Astrocyte of the spinal cord (primary cell): ENCODE measurements at regions not wholly inside any gene's neighbourhood (a gene's known extent, or its start where the extent isn't known, plus 50 kb on each side); places are given as distances from the start of the nearest gene placed in this dataset.

ENCODE experiments used
- DNase-seq: peaks from one replicate; pipeline ENCODE4 v3.0.0; 2011; ENCODE audit warnings: low read depth, low spot score
- H3K4me3 ChIP-seq: 2 replicates; pipeline ENCODE4 v1.5.1; 2011; ENCODE audit warnings: low read depth, mild to moderate bottlenecking, low read length, moderate library complexity
- CTCF ChIP-seq: IDR thresholded peaks from 2 replicates; pipeline ENCODE4 v1.5.1; 2012; ENCODE audit warnings: low read depth, mild to moderate bottlenecking, low read length, inconsistent platforms
- in situ Hi-C: cut with HindIII; loops from 2 replicates; pipeline ENCODE4 v1.10.0; 2017; ENCODE audit warnings: low sequenced_read_pairs

- no peak overlapping the region for H3K4me3 ChIP-seq
- TF ChIP-seq CTCF, result no peak
- no peak for DNase-seq
- in situ Hi-C loops, result no loop called here
Measured at GRCh38 chr17:71724339-71724738, 396.5 kb upstream of the SOX9 start.

GRCh38 chr17:71725811-71726210 is 395.0 kb upstream of the SOX9 start:
- H3K4me3 ChIP-seq, result no peak overlapping the region
- no peak for DNase-seq
- in situ Hi-C loops, result no loop called here
- no peak for TF ChIP-seq CTCF

- H3K4me3 ChIP-seq, result no peak overlapping the region
- no peak for TF ChIP-seq CTCF
- in situ Hi-C loops, result no loop called here
- DNase-seq, result no peak
Measured at GRCh38 chr17:71726341-71726740, 394.5 kb upstream of the SOX9 start.

- in situ Hi-C loops, result no loop called here
- TF ChIP-seq CTCF, result no peak
- no peak for DNase-seq
- no peak overlapping the region for H3K4me3 ChIP-seq
Measured at GRCh38 chr17:71727292-71727691, 393.5 kb upstream of the SOX9 start.

GRCh38 chr17:71727723-71728122 is 393.1 kb upstream of the SOX9 start:
- no peak overlapping the region for H3K4me3 ChIP-seq
- no peak for DNase-seq
- TF ChIP-seq CTCF, result no peak
- in situ Hi-C loops, result no loop called here

- TF ChIP-seq CTCF, result no peak
- no peak overlapping the region for H3K4me3 ChIP-seq
- in situ Hi-C loops, result no loop called here
- no peak for DNase-seq
Measured at GRCh38 chr17:71730871-71731270, 389.9 kb upstream of the SOX9 start.

GRCh38 chr17:71735893-71736292 is 384.9 kb upstream of the SOX9 start:
- no peak for TF ChIP-seq CTCF
- no peak overlapping the region for H3K4me3 ChIP-seq
- in situ Hi-C loops, result no loop called here
- DNase-seq, result no peak
